HCT116 (cell line): ENCODE measurements at regions not wholly inside any gene's neighbourhood (a gene's known extent, or its start where the extent isn't known, plus 50 kb on each side); places are given as distances from the start of the nearest gene placed in this dataset.

Experiments
- CEBPB ChIP-seq: IDR thresholded peaks from 2 replicates; pipeline ENCODE4 v1.6.1; 2012; ENCODE audit warnings: low read depth
- CTCF ChIP-seq, 3 experiments: fragments of 200-600 bp in 1 of 3; sonication (generic) in 1 of 3; IDR thresholded peaks in 2 of 3; conservative IDR thresholded peaks in 1 of 3; 2 replicates each; pipeline ENCODE4 v1.5.1; 2012 to 2017; ENCODE audit warnings: low read depth in 2 of 3, low read length in 2 of 3, antibody characterized with exemption in 1 of 3, borderline replicate concordance in 1 of 3, control low read depth in 1 of 3, mild to moderate bottlenecking in 1 of 3, mixed read lengths in 1 of 3, mixed run types in 1 of 3, moderate library complexity in 1 of 3; ENCODE audit not compliant: insufficient read depth in 1 of 3
- EZH2 ChIP-seq: fragments of 200-600 bp; sonication (generic); IDR thresholded peaks from 2 replicates; pipeline ENCODE4 v1.6.1; 2017; ENCODE audit warnings: antibody characterized with exemption, mixed run types
- MAX ChIP-seq: IDR thresholded peaks from 2 replicates; pipeline ENCODE4 v1.6.1; 2012
- POLR2A ChIP-seq: IDR thresholded peaks from 2 replicates; pipeline ENCODE4 v1.7.0; 2011; ENCODE audit warnings: borderline replicate concordance; ENCODE audit not compliant: insufficient read depth, insufficient read length; ENCODE audit errors: extremely low read depth
- POLR2AphosphoS5 ChIP-seq: IDR thresholded peaks from 2 replicates; pipeline ENCODE4 v1.6.1; 2011; ENCODE audit warnings: mild to moderate bottlenecking, low read depth, low read length, moderate library complexity
- REST ChIP-seq: IDR thresholded peaks from 2 replicates; pipeline ENCODE4 v1.6.1; 2012; ENCODE audit warnings: low read depth
- SIN3A ChIP-seq: IDR thresholded peaks from 2 replicates; pipeline ENCODE4 v1.6.1; 2012; ENCODE audit warnings: low read depth
- SP1 ChIP-seq: IDR thresholded peaks from 2 replicates; pipeline ENCODE4 v1.6.1; 2012; ENCODE audit warnings: low read depth
- SRF ChIP-seq: IDR thresholded peaks from 2 replicates; pipeline ENCODE4 v1.6.1; 2012; ENCODE audit warnings: low read depth
- TCF7L2 ChIP-seq: IDR thresholded peaks from 2 replicates; pipeline ENCODE4 v1.7.0; 2011; ENCODE audit warnings: borderline replicate concordance, inconsistent platforms; ENCODE audit not compliant: insufficient read depth, insufficient read length; ENCODE audit errors: extremely low read depth
- YY1 ChIP-seq: IDR thresholded peaks from 2 replicates; pipeline ENCODE4 v1.6.1; 2011; ENCODE audit warnings: low read length, low read depth, moderate library complexity, mild to moderate bottlenecking; ENCODE audit not compliant: insufficient replicate concordance; ENCODE audit errors: extremely low read depth

- TF ChIP-seq CTCF (IDR thresholded peaks at IDR 0.05 in 2 of 3, conservative IDR thresholded peaks at IDR 0.05 in 1 of 3; ENCODE audit: borderline replicate concordance in 1 of 3, insufficient read depth in 1 of 3, low read depth in 2 of 3, low read length in 2 of 3) (no peak), REST (no peak), POLR2A (no peak), MAX (no peak), SIN3A (no peak), POLR2AphosphoS5 (no peak), EZH2 (no peak), YY1 (no peak), SP1 (no peak), SRF (no peak), TCF7L2 (no peak), CEBPB (no peak)
Measured at GRCh38 chr14:32007755-32008362, 69.2 kb upstream of the ARHGAP5 start.
